Testis (tissue), 2 donors: ENCODE measurements at regions not wholly inside any gene's neighbourhood (a gene's known extent, or its start where the extent isn't known, plus 50 kb on each side); places are given as distances from the start of the nearest gene placed in this dataset.

ENCODE experiments used
- DNase-seq: peaks from one replicate; pipeline ENCODE4 v3.0.0-alpha.2; 2019
- H3K27ac ChIP-seq, 2 donors: fragments of 200-600 bp; sonication (generic); one replicate each; pipeline ENCODE4 v1.5.1; 2019
- H3K27me3 ChIP-seq: fragments of 200-600 bp; sonication (generic); one replicate; pipeline ENCODE4 v1.5.1; 2019
- H3K36me3 ChIP-seq: fragments of 200-600 bp; sonication (generic); one replicate; pipeline ENCODE4 v1.5.1; 2017; ENCODE audit warnings: low read depth; ENCODE audit errors: missing control alignments
- H3K4me1 ChIP-seq: fragments of 200-600 bp; sonication (generic); one replicate; pipeline ENCODE4 v1.5.1; 2019
- H3K4me3 ChIP-seq, 2 donors: fragments of 200-600 bp; sonication (generic); one replicate each; pipeline ENCODE4 v1.5.1; 2017 to 2019
- H3K9me3 ChIP-seq: fragments of 200-600 bp; sonication (generic); one replicate; pipeline ENCODE4 v1.5.1; 2017
- CTCF ChIP-seq, 3 experiments: fragments of 450-650 bp in 2 of 3; fragments of 200-600 bp in 1 of 3; sonication (generic) in 1 of 3; IDR thresholded peaks; one replicate each; pipeline ENCODE4 v1.5.1; 2016 to 2019; ENCODE audit warnings: antibody characterized with exemption in 3 of 3, mild to moderate bottlenecking in 2 of 3, moderate library complexity in 1 of 3
- POLR2A ChIP-seq: fragments of 450-650 bp; IDR thresholded peaks from one replicate; pipeline ENCODE4 v1.6.1; 2017; ENCODE audit warnings: antibody characterized with exemption, mild to moderate bottlenecking, moderate library complexity
- WGBS, 2 donors: methylation state at CpG; one replicate each; pipeline ENCODE4 v1.1.5; 2018; 5-methylcytosine and 5-hydroxymethylcytosine counted together
- intact Hi-C: fragments of 100-400 bp; cut with DNase I; formaldehyde crosslinking; loops from one replicate; pipeline ENCODE4 v1.15.1; 2023; ENCODE audit warnings: low total_unique reads

- Histone ChIP-seq H3K4me3 (no peak overlapping the region), H3K36me3 (no peaks in the 10 kb centered on the region), H3K9me3 (no peaks in the 10 kb centered on the region), H3K27me3 (no peaks in the 10 kb centered on the region), H3K27ac (no peak overlapping the region), H3K4me1 (no peaks in the 10 kb centered on the region)
- no peak for DNase-seq
- TF ChIP-seq POLR2A (no peak), CTCF (IDR thresholded peaks at IDR 0.05) (no peak)
- intact Hi-C loops, result no loop called here
- 83 to 88% methylated on average over 10 of the region's 10 CpGs for WGBS, 2 donors
Measured at GRCh38 chr5:4874097-4874496, 266.0 kb upstream of the ADAMTS16 start.

- intact Hi-C loops, result no loop called here
- TF ChIP-seq CTCF (IDR thresholded peaks at IDR 0.05), result no peak
- TF ChIP-seq POLR2A, result no peak
- WGBS, 2 donors, result 86 to 89% methylated on average over 4 of the region's 4 CpGs
Measured at GRCh38 chr5:4875942-4876341, 264.2 kb upstream of the ADAMTS16 start.

GRCh38 chr5:4876804-4877203 is 263.3 kb upstream of the ADAMTS16 start:
- intact Hi-C loops, result no loop called here
- no peaks in the 10 kb centered on the region for H3K4me1 ChIP-seq
- no peak for DNase-seq
- H3K9me3 ChIP-seq, result no peaks in the 10 kb centered on the region
- H3K4me3 ChIP-seq, result no peak overlapping the region
- no peak for TF ChIP-seq POLR2A
- TF ChIP-seq CTCF (IDR thresholded peaks at IDR 0.05), result no peak
- H3K27ac ChIP-seq, result no peak overlapping the region
- WGBS, 2 donors, result 85 to 87% methylated on average over 5 to 9 of the region's 9 CpGs
- H3K27me3 ChIP-seq, result no peaks in the 10 kb centered on the region
- no peaks in the 10 kb centered on the region for H3K36me3 ChIP-seq

More at GRCh38 chr5:4875942-4876341, 264.2 kb upstream of the ADAMTS16 start:
- no peaks in the 10 kb centered on the region for H3K9me3 ChIP-seq
- H3K27me3 ChIP-seq, result no peaks in the 10 kb centered on the region
- DNase-seq, result no peak
- no peak overlapping the region for H3K27ac ChIP-seq
- H3K4me3 ChIP-seq, result no peak overlapping the region
- H3K4me1 ChIP-seq, result no peaks in the 10 kb centered on the region
- H3K36me3 ChIP-seq, result no peaks in the 10 kb centered on the region

GRCh38 chr5:4877579-4877978 is 262.6 kb upstream of the ADAMTS16 start:
- no peak for DNase-seq
- WGBS, 2 donors, result 77 to 89% methylated on average over 6 of the region's 6 CpGs
- intact Hi-C loops, result no loop called here
- no peak overlapping the region for H3K4me3 ChIP-seq
- no peaks in the 10 kb centered on the region for H3K4me1 ChIP-seq
- TF ChIP-seq CTCF (IDR thresholded peaks at IDR 0.05) (no peak), POLR2A (no peak)
- no peaks in the 10 kb centered on the region for H3K27me3 ChIP-seq
- H3K27ac ChIP-seq, result no peak overlapping the region
- no peaks in the 10 kb centered on the region for H3K36me3 ChIP-seq
- H3K9me3 ChIP-seq, result no peaks in the 10 kb centered on the region

GRCh38 chr5:4879075-4879474 is 261.1 kb upstream of the ADAMTS16 start:
- no peak overlapping the region for H3K4me3 ChIP-seq
- 89 to 90% methylated on average over 2 to 10 of the region's 10 CpGs for WGBS, 2 donors
- H3K9me3 ChIP-seq, result no peaks in the 10 kb centered on the region
- intact Hi-C loops, result no loop called here
- no peak for TF ChIP-seq CTCF (IDR thresholded peaks at IDR 0.05)
- no peak for TF ChIP-seq POLR2A
- H3K4me1 ChIP-seq, result no peaks in the 10 kb centered on the region
- DNase-seq, result no peak
- H3K27me3 ChIP-seq, result no peaks in the 10 kb centered on the region
- H3K36me3 ChIP-seq, result no peaks in the 10 kb centered on the region
- H3K27ac ChIP-seq, result no peak overlapping the region
